ENCODE measurements at regions not wholly inside any gene's neighbourhood (a gene's known extent, or its start where the extent isn't known, plus 50 kb on each side); places are given as distances from the start of the nearest gene placed in this dataset.

DNA sequence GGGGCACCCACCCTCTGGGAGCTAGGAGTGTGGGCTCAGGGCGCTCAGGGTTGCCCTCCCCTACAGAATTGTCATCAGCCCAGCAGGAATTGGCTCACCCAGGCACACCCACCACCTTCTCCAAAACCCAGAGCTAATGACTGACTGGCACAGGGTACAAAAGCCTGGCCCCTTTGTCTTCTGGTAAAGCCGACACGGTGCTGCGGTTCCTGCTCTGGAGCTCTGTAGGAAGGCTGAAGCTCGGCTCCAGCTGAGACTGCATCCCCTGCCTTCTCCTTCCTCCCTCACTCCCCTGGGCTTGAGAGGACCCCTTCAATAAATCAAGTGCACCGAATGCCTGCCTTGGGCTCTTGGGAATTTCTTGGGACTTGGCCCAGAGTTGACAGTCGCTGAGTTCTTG, 117.9 kb upstream of the EEPD1 start:
- H2AFZ ChIP-seq (ENCODE audit: low read depth, low read length): no peak overlapping the region
- no peaks in the 10 kb centered on the region for H3K9me3 ChIP-seq (ENCODE audit: insufficient read depth, low read length)
- no peaks in the 10 kb centered on the region for H3K36me3 ChIP-seq (replicated peaks; ENCODE audit: low read depth, low read length)
- H3K79me2 ChIP-seq (ENCODE audit: low read length): no peaks in the 10 kb centered on the region
- H4K20me1 ChIP-seq (ENCODE audit: insufficient read depth, low read length): no peaks in the 10 kb centered on the region
- peaks cover 42% of the 10 kb centered on the region for H3K27me3 ChIP-seq (ENCODE audit: low read depth, low read length)
- TF ChIP-seq EZH2phosphoT487 (IDR thresholded peaks at IDR 0.05; ENCODE audit: low read depth): no peak
- TF ChIP-seq, protein P1, sequence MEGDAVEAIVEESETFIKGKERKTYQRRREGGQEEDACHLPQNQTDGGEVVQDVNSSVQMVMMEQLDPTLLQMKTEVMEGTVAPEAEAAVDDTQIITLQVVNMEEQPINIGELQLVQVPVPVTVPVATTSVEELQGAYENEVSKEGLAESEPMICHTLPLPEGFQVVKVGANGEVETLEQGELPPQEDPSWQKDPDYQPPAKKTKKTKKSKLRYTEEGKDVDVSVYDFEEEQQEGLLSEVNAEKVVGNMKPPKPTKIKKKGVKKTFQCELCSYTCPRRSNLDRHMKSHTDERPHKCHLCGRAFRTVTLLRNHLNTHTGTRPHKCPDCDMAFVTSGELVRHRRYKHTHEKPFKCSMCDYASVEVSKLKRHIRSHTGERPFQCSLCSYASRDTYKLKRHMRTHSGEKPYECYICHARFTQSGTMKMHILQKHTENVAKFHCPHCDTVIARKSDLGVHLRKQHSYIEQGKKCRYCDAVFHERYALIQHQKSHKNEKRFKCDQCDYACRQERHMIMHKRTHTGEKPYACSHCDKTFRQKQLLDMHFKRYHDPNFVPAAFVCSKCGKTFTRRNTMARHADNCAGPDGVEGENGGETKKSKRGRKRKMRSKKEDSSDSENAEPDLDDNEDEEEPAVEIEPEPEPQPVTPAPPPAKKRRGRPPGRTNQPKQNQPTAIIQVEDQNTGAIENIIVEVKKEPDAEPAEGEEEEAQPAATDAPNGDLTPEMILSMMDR (IDR thresholded peaks at IDR 0.05; ENCODE audit: low read depth, low read length): no peak
- H3K4me2 ChIP-seq (ENCODE audit: low read length): no peak overlapping the region
- H3K4me3 ChIP-seq (ENCODE audit: low read length): no peak overlapping the region
- no peaks in the 10 kb centered on the region for H3K4me1 ChIP-seq (ENCODE audit: low read length)
- no peak overlapping the region for H3K27ac ChIP-seq (ENCODE audit: low read length)
- no peak overlapping the region for H3K9ac ChIP-seq (ENCODE audit: low read length)

DNA sequence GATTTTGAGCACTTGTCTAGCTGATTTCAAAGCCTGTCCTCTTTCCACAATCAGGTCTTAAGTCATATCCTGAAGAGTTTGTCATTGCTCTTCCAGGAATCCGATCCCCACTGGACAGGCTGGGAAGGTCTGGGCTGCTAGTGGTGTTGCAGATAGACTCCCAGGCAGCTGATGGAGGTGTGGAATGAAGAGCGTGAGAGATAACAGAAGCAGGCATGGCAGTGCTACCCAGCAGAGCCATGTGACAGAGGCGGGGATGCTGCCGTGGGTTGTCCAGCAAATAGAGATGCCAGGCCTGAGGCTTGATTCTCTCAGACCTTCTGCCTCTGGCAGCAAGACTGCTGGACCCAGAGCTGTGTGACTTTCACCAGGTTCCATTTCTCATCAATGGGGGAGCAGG, 116.5 kb upstream of the EEPD1 start:
- H3K79me2 ChIP-seq (ENCODE audit: low read length): no peaks in the 10 kb centered on the region
- H3K36me3 ChIP-seq (replicated peaks; ENCODE audit: low read depth, low read length): no peaks in the 10 kb centered on the region
- no peak overlapping the region for H3K9ac ChIP-seq (ENCODE audit: low read length)
- H3K9me3 ChIP-seq (ENCODE audit: insufficient read depth, low read length): no peaks in the 10 kb centered on the region
- no peaks in the 10 kb centered on the region for H3K4me1 ChIP-seq (ENCODE audit: low read length)
- H3K27me3 ChIP-seq (ENCODE audit: low read depth, low read length): peaks cover 38% of the 10 kb centered on the region
- H3K4me3 ChIP-seq (ENCODE audit: low read length): no peak overlapping the region
- H3K27ac ChIP-seq (ENCODE audit: low read length): no peak overlapping the region
- H2AFZ ChIP-seq (ENCODE audit: low read depth, low read length): no peak overlapping the region
- no peak overlapping the region for H3K4me2 ChIP-seq (ENCODE audit: low read length)
- no peaks in the 10 kb centered on the region for H4K20me1 ChIP-seq (ENCODE audit: insufficient read depth, low read length)
- TF ChIP-seq EZH2phosphoT487 (IDR thresholded peaks at IDR 0.05; ENCODE audit: low read depth): no peak
- TF ChIP-seq, protein P1 (IDR thresholded peaks at IDR 0.05; ENCODE audit: low read depth, low read length): no peak

DNA sequence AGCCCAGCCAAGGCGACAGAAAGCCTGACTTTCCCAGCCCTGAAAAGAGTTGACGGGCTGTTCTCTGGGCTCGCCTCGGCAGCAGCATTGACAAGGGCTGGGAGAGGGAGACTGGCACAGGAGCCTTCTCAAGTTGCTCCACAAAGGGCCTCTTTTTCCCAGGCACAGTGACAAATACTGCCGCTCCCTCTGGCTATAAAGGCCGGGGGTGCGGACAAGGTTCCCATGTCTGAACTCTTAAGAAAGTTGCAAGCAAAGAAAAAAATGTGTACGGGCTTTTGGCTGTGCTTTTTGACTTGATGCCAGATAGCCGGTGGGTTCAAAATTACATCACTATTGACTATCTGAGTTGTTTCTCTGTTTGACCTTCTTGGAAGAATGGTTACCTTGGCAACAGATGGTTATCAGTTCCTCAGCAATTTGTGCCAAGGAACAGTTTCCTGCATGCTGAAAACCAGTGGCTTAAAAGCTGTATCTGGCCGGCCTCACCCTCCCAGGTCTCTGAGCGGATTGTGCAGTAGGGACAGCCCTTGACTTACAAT, 115.9 kb upstream of the EEPD1 start:
- no peak for TF ChIP-seq EZH2phosphoT487 (IDR thresholded peaks at IDR 0.05; ENCODE audit: low read depth)
- TF ChIP-seq, protein P1 (IDR thresholded peaks at IDR 0.05; ENCODE audit: low read depth, low read length): no peak
- Histone ChIP-seq H3K4me2 (ENCODE audit: low read length) (no peak overlapping the region), H3K27ac (ENCODE audit: low read length) (no peak overlapping the region)

DNA sequence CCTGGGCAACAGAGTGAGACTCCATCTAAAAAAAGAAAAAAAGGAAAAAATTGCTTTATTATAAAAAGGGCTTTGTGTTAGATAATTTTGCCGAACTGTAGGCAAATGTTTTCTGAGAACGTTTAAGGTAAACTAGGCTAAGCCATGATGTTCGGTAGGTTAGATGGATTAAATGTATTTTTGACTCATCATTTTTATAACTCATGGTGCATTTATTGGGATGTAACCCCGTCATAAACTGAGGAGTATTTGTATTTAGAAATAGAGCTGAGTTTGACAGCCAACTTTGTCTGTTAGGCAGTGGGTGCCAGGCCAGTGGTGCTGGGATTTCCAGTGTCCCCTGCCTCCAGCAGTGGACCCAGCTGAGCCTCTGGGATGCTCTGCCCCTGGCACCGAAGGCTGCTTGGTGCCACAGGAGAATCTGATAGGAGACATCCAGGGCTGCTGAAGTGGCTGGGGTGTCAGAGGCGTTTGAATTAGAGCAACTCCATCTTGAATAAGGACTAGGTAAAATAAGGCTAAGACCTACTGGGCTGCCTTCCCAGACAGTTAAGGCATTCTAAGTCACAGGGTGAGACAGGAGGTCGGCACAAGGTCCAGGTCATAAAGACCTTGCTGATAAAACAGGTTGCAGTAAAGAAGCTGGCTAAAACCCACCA, 114.9 kb upstream of the EEPD1 start:
- no peaks in the 10 kb centered on the region for H4K20me1 ChIP-seq (ENCODE audit: insufficient read depth, low read length)
- no peak overlapping the region for H3K4me2 ChIP-seq (ENCODE audit: low read length)
- H3K79me2 ChIP-seq (ENCODE audit: low read length): no peaks in the 10 kb centered on the region
- H3K4me1 ChIP-seq (ENCODE audit: low read length): no peaks in the 10 kb centered on the region
- H3K27me3 ChIP-seq (ENCODE audit: low read depth, low read length): peaks cover 23% of the 10 kb centered on the region
- no peak overlapping the region for H2AFZ ChIP-seq (ENCODE audit: low read depth, low read length)
- H3K27ac ChIP-seq (ENCODE audit: low read length): no peak overlapping the region
- no peak for TF ChIP-seq EZH2phosphoT487 (IDR thresholded peaks at IDR 0.05; ENCODE audit: low read depth)
- TF ChIP-seq, protein P1 (IDR thresholded peaks at IDR 0.05; ENCODE audit: low read depth, low read length): no peak
- no peaks in the 10 kb centered on the region for H3K36me3 ChIP-seq (replicated peaks; ENCODE audit: low read depth, low read length)
- H3K4me3 ChIP-seq (ENCODE audit: low read length): no peak overlapping the region
- no peaks in the 10 kb centered on the region for H3K9me3 ChIP-seq (ENCODE audit: insufficient read depth, low read length)
- H3K9ac ChIP-seq (ENCODE audit: low read length): no peak overlapping the region

More for the DNA sequence above, 115.9 kb upstream of the EEPD1 start:
- H4K20me1 ChIP-seq (ENCODE audit: insufficient read depth, low read length): no peaks in the 10 kb centered on the region
- H3K9me3 ChIP-seq (ENCODE audit: insufficient read depth, low read length): no peaks in the 10 kb centered on the region
- no peaks in the 10 kb centered on the region for H3K36me3 ChIP-seq (replicated peaks; ENCODE audit: low read depth, low read length)
- H3K4me1 ChIP-seq (ENCODE audit: low read length): no peaks in the 10 kb centered on the region
- peaks cover 33% of the 10 kb centered on the region for H3K27me3 ChIP-seq (ENCODE audit: low read depth, low read length)
- H2AFZ ChIP-seq (ENCODE audit: low read depth, low read length): no peak overlapping the region
- H3K9ac ChIP-seq (ENCODE audit: low read length): no peak overlapping the region
- no peaks in the 10 kb centered on the region for H3K79me2 ChIP-seq (ENCODE audit: low read length)
- H3K4me3 ChIP-seq (ENCODE audit: low read length): no peak overlapping the region
